GM12872 (cell line): ENCODE measurements at regions not wholly inside any gene's neighbourhood (a gene's known extent, or its start where the extent isn't known, plus 50 kb on each side); places are given as distances from the start of the nearest gene placed in this dataset.

Source experiments
- CTCF ChIP-seq: IDR thresholded peaks from 3 replicates; pipeline ENCODE4 v1.5.1; 2011; ENCODE audit warnings: low read depth, mild to moderate bottlenecking, low read length, moderate library complexity; ENCODE audit not compliant: insufficient read depth

GRCh38 chr6:80667006-80667405, 560.5 kb downstream of the BCKDHB start:
- TF ChIP-seq CTCF: no peak

GRCh38 chr6:80658926-80659325, 552.5 kb downstream of the BCKDHB start:
- no peak for TF ChIP-seq CTCF

GRCh38 chr6:80647156-80647555, 540.7 kb downstream of the BCKDHB start:
- TF ChIP-seq CTCF: no peak

- no peak for TF ChIP-seq CTCF
Observed at GRCh38 chr6:80643881-80644280, 537.4 kb downstream of the BCKDHB start.

GRCh38 chr6:80642452-80642851, 536.0 kb downstream of the BCKDHB start:
- TF ChIP-seq CTCF: no peak

- TF ChIP-seq CTCF: no peak
Observed at GRCh38 chr6:80641591-80641990, 535.1 kb downstream of the BCKDHB start.

- TF ChIP-seq CTCF: no peak
Observed at GRCh38 chr6:80640176-80640575, 533.7 kb downstream of the BCKDHB start.

- TF ChIP-seq CTCF: no peak
Observed at GRCh38 chr6:80639181-80639629, 532.7 kb downstream of the BCKDHB start.
